A549 (cell line): ENCODE measurements at regions not wholly inside any gene's neighbourhood (a gene's known extent, or its start where the extent isn't known, plus 50 kb on each side); places are given as distances from the start of the nearest gene placed in this dataset.

Experiments
- CTCF ChIP-seq: fragments of >200 bp; sonication (Bioruptor Twin); formaldehyde crosslinking; IDR thresholded peaks from 3 replicates; pipeline ENCODE4 v1.5.1; 2016
- POLR2A ChIP-seq: IDR thresholded peaks from 2 replicates; pipeline ENCODE4 v1.6.1; 2012; ENCODE audit warnings: mild to moderate bottlenecking, low read length
- POLR2AphosphoS2 ChIP-seq: conservative IDR thresholded peaks from 2 replicates; pipeline ENCODE4 v1.6.1; 2012; ENCODE audit warnings: low read length, improper control_type of control experiment, inconsistent platforms
- TF ChIP-seq, protein P1 (sequence below): IDR thresholded peaks from 2 replicates; pipeline ENCODE4 v1.6.1; 2012

DNA sequence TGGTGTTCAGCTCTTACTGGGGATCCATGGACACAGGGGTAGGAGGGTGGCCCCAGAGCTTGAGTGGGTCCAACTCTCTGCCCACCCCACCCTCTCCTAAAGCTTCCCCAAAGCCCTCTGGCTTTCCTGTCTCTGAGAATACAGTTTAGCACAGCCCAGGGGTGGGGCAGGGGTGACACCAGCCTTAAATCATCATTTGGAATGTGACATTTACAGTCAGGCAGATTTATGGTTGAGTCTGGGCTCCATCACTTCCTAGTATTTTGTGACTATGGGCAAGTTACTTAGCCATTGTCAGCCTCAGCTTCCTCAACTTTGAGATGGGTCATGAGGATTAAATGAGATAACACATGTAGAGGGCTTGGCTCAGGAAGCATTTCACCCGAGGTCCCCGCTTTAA, 193.1 kb upstream of the IRX6 start:
- TF ChIP-seq, protein P1, sequence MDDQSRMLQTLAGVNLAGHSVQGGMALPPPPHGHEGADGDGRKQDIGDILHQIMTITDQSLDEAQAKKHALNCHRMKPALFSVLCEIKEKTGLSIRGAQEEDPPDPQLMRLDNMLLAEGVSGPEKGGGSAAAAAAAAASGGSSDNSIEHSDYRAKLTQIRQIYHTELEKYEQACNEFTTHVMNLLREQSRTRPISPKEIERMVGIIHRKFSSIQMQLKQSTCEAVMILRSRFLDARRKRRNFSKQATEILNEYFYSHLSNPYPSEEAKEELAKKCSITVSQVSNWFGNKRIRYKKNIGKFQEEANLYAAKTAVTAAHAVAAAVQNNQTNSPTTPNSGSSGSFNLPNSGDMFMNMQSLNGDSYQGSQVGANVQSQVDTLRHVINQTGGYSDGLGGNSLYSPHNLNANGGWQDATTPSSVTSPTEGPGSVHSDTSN = no peak
- TF ChIP-seq POLR2A (no peak), CTCF (no peak), POLR2AphosphoS2 (no peak)
